OCI-LY1 (cell line): ENCODE measurements at regions not wholly inside any gene's neighbourhood (a gene's known extent, or its start where the extent isn't known, plus 50 kb on each side); places are given as distances from the start of the nearest gene placed in this dataset.

Experiments
- H2AFZ ChIP-seq: fragments of 200-600 bp; sonication (generic), shearing (Covaris generic); 2 replicates; pipeline ENCODE4 v1.6.0; 2014; ENCODE audit warnings: antibody characterized with exemption, mild to moderate bottlenecking, low read length
- H3F3A ChIP-seq: fragments of 200-600 bp; sonication (generic), shearing (Covaris generic); 2 replicates; pipeline ENCODE4 v1.6.0; 2014; ENCODE audit warnings: mild to moderate bottlenecking, antibody characterized with exemption, low read length, moderate library complexity; ENCODE audit not compliant: insufficient read depth
- H3K27ac ChIP-seq: fragments of 200-600 bp; sonication (generic); 2 replicates; pipeline ENCODE4 v1.5.1; 2014; ENCODE audit warnings: low read length, mixed run types, mild to moderate bottlenecking, low read depth; ENCODE audit not compliant: poor library complexity, severe bottlenecking
- H3K27me3 ChIP-seq: fragments of 200-600 bp; sonication (generic); 2 replicates; pipeline ENCODE4 v1.6.0; 2014; ENCODE audit warnings: antibody characterized with exemption, mild to moderate bottlenecking, low read length, moderate library complexity; ENCODE audit not compliant: insufficient read depth
- H3K36me3 ChIP-seq: fragments of 200-600 bp; sonication (generic); 2 replicates; pipeline ENCODE4 v1.6.1; 2014; ENCODE audit warnings: mild to moderate bottlenecking, antibody characterized with exemption, low read length, moderate library complexity, mixed read lengths; ENCODE audit not compliant: insufficient read depth
- H3K4me1 ChIP-seq: fragments of 200-600 bp; sonication (generic); 2 replicates; pipeline ENCODE4 v1.5.1; 2014; ENCODE audit warnings: mild to moderate bottlenecking, low read length, moderate library complexity; ENCODE audit not compliant: insufficient read depth, severe bottlenecking
- H3K4me2 ChIP-seq: fragments of 200-600 bp; sonication (generic), shearing (Covaris generic); 2 replicates; pipeline ENCODE4 v1.6.1; 2014; ENCODE audit warnings: low read length
- H3K4me3 ChIP-seq: fragments of 200-600 bp; sonication (generic); 2 replicates; pipeline ENCODE4 v1.5.1; 2014; ENCODE audit warnings: low read length, low read depth, mild to moderate bottlenecking, mixed read lengths; ENCODE audit not compliant: poor library complexity, severe bottlenecking
- H3K79me2 ChIP-seq: fragments of 200-600 bp; shearing (Covaris generic); 2 replicates; pipeline ENCODE4 v1.6.1; 2016; ENCODE audit warnings: mixed run types, low read length, mixed read lengths; ENCODE audit not compliant: insufficient read depth
- H3K9ac ChIP-seq: fragments of 200-600 bp; sonication (generic), shearing (Covaris generic); 2 replicates; pipeline ENCODE4 v1.6.1; 2014; ENCODE audit warnings: mild to moderate bottlenecking, low read length, mixed read lengths
- H3K9me2 ChIP-seq: fragments of 200-600 bp; sonication (generic), shearing (Covaris generic); 2 replicates; pipeline ENCODE4 v1.6.1; 2014; ENCODE audit warnings: low read depth, mild to moderate bottlenecking, low read length, mixed read lengths
- H3K9me3 ChIP-seq: fragments of 200-600 bp; shearing (Covaris generic); 2 replicates; pipeline ENCODE4 v1.6.1; 2014; ENCODE audit warnings: low read length, mixed read lengths
- H4K20me1 ChIP-seq: fragments of 200-600 bp; sonication (generic), shearing (Covaris generic); 2 replicates; pipeline ENCODE4 v1.6.0; 2016; ENCODE audit warnings: mild to moderate bottlenecking, low read length; ENCODE audit not compliant: insufficient read depth
- CTCF ChIP-seq: fragments of 200-600 bp; sonication (generic), shearing (Covaris generic); IDR thresholded peaks from 2 replicates; pipeline ENCODE4 v1.5.1; 2017; ENCODE audit warnings: mild to moderate bottlenecking, antibody characterized with exemption, low read length, moderate library complexity, mixed read lengths
- EZH2 ChIP-seq: fragments of 200-600 bp; sonication (generic), shearing (Covaris generic); IDR thresholded peaks from 2 replicates; pipeline ENCODE4 v1.8.0; 2017; ENCODE audit warnings: borderline replicate concordance, mixed run types, mild to moderate bottlenecking, antibody characterized with exemption, low read length, moderate library complexity, mixed read lengths

- no peaks in the 10 kb centered on the region for H3K27me3 ChIP-seq
- no peak overlapping the region for H3K4me2 ChIP-seq
- H3K36me3 ChIP-seq = no peaks in the 10 kb centered on the region
- no peak overlapping the region for H3K27ac ChIP-seq
- no peaks in the 10 kb centered on the region for H3K9me3 ChIP-seq
- no peaks in the 10 kb centered on the region for H4K20me1 ChIP-seq
- no peaks in the 10 kb centered on the region for H3K9me2 ChIP-seq
- H3K4me1 ChIP-seq = no peaks in the 10 kb centered on the region
- no peak overlapping the region for H3K4me3 ChIP-seq
- TF ChIP-seq CTCF (no peak), EZH2 (no peak)
- H3F3A ChIP-seq = no peaks in the 10 kb centered on the region
- no peak overlapping the region for H2AFZ ChIP-seq
- no peaks in the 10 kb centered on the region for H3K79me2 ChIP-seq
- H3K9ac ChIP-seq = no peak overlapping the region
Observed at GRCh38 chr1:209227941-209228340, 355.6 kb upstream of the CAMK1G start.

- Histone ChIP-seq H2AFZ (no peak overlapping the region), H4K20me1 (no peaks in the 10 kb centered on the region), H3K36me3 (no peaks in the 10 kb centered on the region), H3K9me3 (no peaks in the 10 kb centered on the region), H3K4me3 (no peak overlapping the region), H3K27me3 (no peaks in the 10 kb centered on the region), H3K27ac (no peak overlapping the region), H3K4me2 (no peak overlapping the region), H3K9me2 (no peaks in the 10 kb centered on the region), H3K4me1 (no peaks in the 10 kb centered on the region), H3F3A (no peaks in the 10 kb centered on the region), H3K9ac (no peak overlapping the region), H3K79me2 (no peaks in the 10 kb centered on the region)
- TF ChIP-seq EZH2 (no peak), CTCF (no peak)
Observed at GRCh38 chr1:209229494-209230061, 353.9 kb upstream of the CAMK1G start.

- Histone ChIP-seq H3K4me1 (no peaks in the 10 kb centered on the region), H3K27ac (no peak overlapping the region), H3K36me3 (no peaks in the 10 kb centered on the region), H3K9me3 (no peaks in the 10 kb centered on the region), H3K9me2 (no peaks in the 10 kb centered on the region), H3K9ac (no peak overlapping the region), H3K4me2 (no peak overlapping the region), H3K27me3 (no peaks in the 10 kb centered on the region), H3K4me3 (no peak overlapping the region), H3F3A (no peaks in the 10 kb centered on the region), H2AFZ (no peak overlapping the region), H3K79me2 (no peaks in the 10 kb centered on the region), H4K20me1 (no peaks in the 10 kb centered on the region)
- TF ChIP-seq CTCF = no peak
- no peak for TF ChIP-seq EZH2
Observed at GRCh38 chr1:209230314-209230713, 353.2 kb upstream of the CAMK1G start.
